HCT116 (cell line): ENCODE measurements at regions not wholly inside any gene's neighbourhood (a gene's known extent, or its start where the extent isn't known, plus 50 kb on each side); places are given as distances from the start of the nearest gene placed in this dataset.

Experiments
- POLR2AphosphoS5 ChIP-seq: IDR thresholded peaks from 2 replicates; pipeline ENCODE4 v1.6.1; 2011; ENCODE audit warnings: mild to moderate bottlenecking, low read depth, low read length, moderate library complexity
- TF ChIP-seq, protein P1 (sequence below), 3 experiments: fragments of 200-600 bp in 1 of 3; sonication (generic) in 1 of 3; IDR thresholded peaks in 2 of 3; conservative IDR thresholded peaks in 1 of 3; 2 replicates each; pipeline ENCODE4 v1.5.1; 2012 to 2017; ENCODE audit warnings: low read depth in 2 of 3, low read length in 2 of 3, antibody characterized with exemption in 1 of 3, borderline replicate concordance in 1 of 3, control low read depth in 1 of 3, mild to moderate bottlenecking in 1 of 3, mixed read lengths in 1 of 3, mixed run types in 1 of 3, moderate library complexity in 1 of 3; ENCODE audit not compliant: insufficient read depth in 1 of 3
- TF ChIP-seq, protein P2 (sequence below): IDR thresholded peaks from 2 replicates; pipeline ENCODE4 v1.6.1; 2011; ENCODE audit warnings: mild to moderate bottlenecking, low read length, moderate library complexity; ENCODE audit not compliant: insufficient replicate concordance; ENCODE audit errors: extremely low read depth

DNA sequence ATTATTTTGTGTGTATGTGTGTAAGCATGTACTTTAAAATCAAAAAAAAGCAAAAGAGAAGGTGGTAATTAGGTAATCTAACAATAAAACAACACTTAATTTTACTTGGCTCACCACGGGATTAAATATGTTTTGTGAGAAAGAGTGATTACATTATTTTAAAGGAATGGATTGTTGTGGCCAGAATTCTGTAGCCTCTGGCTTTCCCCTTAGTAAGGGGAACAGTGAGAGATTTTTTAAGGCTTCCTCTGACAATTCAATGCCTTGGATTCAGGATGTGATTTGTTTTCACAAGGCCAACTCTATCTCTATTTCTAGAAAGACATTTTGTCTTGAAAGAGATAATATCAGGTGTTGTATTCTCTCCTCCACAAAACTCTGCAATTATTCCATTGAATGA, 560.3 kb upstream of the CDH8 start:
- TF ChIP-seq, protein P1, sequence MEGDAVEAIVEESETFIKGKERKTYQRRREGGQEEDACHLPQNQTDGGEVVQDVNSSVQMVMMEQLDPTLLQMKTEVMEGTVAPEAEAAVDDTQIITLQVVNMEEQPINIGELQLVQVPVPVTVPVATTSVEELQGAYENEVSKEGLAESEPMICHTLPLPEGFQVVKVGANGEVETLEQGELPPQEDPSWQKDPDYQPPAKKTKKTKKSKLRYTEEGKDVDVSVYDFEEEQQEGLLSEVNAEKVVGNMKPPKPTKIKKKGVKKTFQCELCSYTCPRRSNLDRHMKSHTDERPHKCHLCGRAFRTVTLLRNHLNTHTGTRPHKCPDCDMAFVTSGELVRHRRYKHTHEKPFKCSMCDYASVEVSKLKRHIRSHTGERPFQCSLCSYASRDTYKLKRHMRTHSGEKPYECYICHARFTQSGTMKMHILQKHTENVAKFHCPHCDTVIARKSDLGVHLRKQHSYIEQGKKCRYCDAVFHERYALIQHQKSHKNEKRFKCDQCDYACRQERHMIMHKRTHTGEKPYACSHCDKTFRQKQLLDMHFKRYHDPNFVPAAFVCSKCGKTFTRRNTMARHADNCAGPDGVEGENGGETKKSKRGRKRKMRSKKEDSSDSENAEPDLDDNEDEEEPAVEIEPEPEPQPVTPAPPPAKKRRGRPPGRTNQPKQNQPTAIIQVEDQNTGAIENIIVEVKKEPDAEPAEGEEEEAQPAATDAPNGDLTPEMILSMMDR (IDR thresholded peaks at IDR 0.05 in 2 of 3, conservative IDR thresholded peaks at IDR 0.05 in 1 of 3; ENCODE audit: borderline replicate concordance in 1 of 3, insufficient read depth in 1 of 3, low read depth in 2 of 3, low read length in 2 of 3) = no peak
- TF ChIP-seq, protein P2, sequence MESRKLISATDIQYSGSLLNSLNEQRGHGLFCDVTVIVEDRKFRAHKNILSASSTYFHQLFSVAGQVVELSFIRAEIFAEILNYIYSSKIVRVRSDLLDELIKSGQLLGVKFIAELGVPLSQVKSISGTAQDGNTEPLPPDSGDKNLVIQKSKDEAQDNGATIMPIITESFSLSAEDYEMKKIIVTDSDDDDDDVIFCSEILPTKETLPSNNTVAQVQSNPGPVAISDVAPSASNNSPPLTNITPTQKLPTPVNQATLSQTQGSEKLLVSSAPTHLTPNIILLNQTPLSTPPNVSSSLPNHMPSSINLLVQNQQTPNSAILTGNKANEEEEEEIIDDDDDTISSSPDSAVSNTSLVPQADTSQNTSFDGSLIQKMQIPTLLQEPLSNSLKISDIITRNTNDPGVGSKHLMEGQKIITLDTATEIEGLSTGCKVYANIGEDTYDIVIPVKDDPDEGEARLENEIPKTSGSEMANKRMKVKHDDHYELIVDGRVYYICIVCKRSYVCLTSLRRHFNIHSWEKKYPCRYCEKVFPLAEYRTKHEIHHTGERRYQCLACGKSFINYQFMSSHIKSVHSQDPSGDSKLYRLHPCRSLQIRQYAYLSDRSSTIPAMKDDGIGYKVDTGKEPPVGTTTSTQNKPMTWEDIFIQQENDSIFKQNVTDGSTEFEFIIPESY = no peak
- TF ChIP-seq POLR2AphosphoS5 = no peak
